ENCODE measurements at regions not wholly inside any gene's neighbourhood (a gene's known extent, or its start where the extent isn't known, plus 50 kb on each side); places are given as distances from the start of the nearest gene placed in this dataset.

DNA sequence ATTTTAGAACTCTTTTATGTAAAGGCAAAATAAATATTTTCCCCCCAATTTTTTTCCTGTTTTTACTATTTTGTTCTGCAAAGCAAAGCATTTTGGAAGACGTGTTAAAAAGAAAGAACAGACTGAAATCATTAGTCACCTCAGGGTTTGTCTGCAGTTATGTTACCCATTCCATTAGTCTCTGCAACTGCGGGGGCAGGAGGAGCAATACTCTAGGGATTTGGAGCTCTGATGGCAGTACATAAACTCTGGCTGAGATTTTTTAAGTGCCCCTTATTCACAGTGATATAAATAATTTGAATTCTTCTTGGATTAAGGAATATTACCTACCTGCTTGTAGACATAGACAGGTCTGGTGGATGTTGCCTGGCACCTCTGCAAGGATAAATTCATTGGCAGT is 88.0 kb upstream of the CELF4 start:
- H3K4me3 ChIP-seq (ENCODE audit: control insufficient read depth, low read depth, low read length), result no peak overlapping the region
- no peak for TF ChIP-seq CTCF (conservative IDR thresholded peaks at IDR 0.05; ENCODE audit: control insufficient read depth, insufficient read depth, low read depth, low read length)
- no peak for DNase-seq (ENCODE audit: low read depth)

DNA sequence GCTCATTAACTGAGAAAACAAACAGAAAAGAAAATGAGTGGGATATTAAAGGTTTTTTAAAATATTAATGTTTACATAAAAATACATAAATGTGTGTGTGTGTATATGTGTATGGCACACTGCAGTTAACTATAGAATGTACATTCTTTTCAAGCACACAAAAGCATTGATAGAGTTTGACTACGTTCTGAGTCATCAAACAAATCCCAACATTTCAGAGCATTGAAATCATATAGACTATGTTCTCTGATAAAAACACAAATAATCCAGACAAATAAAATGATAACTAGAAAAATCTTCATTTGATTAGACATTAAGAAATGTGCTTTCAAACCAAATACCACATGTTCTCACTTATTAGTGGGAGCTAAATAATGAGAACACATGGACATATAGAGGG is 84.3 kb upstream of the CELF4 start:
- H3K4me3 ChIP-seq (ENCODE audit: control insufficient read depth, low read depth, low read length), result no peak overlapping the region
- no peak for DNase-seq (ENCODE audit: low read depth)
- TF ChIP-seq CTCF (conservative IDR thresholded peaks at IDR 0.05; ENCODE audit: control insufficient read depth, insufficient read depth, low read depth, low read length), result no peak

- no peak overlapping the region for H3K4me3 ChIP-seq (ENCODE audit: control insufficient read depth, low read depth, low read length)
- TF ChIP-seq CTCF (conservative IDR thresholded peaks at IDR 0.05; ENCODE audit: control insufficient read depth, insufficient read depth, low read depth, low read length), result no peak
- no peak for DNase-seq (ENCODE audit: low read depth)
Observed at GRCh38 chr18:37649416-37649815, 83.8 kb upstream of the CELF4 start.

DNA sequence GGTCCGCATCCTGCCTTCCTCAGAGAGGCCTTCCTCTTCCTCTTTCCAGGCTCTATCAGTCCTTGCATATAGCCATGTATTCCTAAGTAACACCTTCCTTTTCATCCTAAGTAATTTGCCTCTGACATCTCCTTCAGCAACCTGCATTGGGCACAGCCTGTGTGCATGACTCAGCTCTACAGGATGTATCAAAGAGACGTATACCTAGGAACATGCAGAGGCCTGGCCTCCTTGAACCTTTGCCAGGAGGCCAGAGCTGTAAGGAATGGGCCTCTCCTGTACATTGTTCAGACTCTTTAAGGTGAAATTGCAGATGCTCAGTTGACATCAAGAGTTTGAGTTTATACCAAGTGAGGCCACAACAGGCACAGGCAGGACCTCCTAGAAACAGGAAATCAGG is 76.0 kb upstream of the CELF4 start:
- no peak for TF ChIP-seq CTCF (conservative IDR thresholded peaks at IDR 0.05; ENCODE audit: control insufficient read depth, insufficient read depth, low read depth, low read length)
- H3K4me3 ChIP-seq (ENCODE audit: control insufficient read depth, low read depth, low read length), result no peak overlapping the region
- DNase-seq (ENCODE audit: low read depth), result no peak

- no peak overlapping the region for H3K4me3 ChIP-seq (ENCODE audit: control insufficient read depth, low read depth, low read length)
- TF ChIP-seq CTCF (conservative IDR thresholded peaks at IDR 0.05; ENCODE audit: control insufficient read depth, insufficient read depth, low read depth, low read length), result no peak
- no peak for DNase-seq (ENCODE audit: low read depth)
Observed at GRCh38 chr18:37640504-37640903, 74.9 kb upstream of the CELF4 start.

DNA sequence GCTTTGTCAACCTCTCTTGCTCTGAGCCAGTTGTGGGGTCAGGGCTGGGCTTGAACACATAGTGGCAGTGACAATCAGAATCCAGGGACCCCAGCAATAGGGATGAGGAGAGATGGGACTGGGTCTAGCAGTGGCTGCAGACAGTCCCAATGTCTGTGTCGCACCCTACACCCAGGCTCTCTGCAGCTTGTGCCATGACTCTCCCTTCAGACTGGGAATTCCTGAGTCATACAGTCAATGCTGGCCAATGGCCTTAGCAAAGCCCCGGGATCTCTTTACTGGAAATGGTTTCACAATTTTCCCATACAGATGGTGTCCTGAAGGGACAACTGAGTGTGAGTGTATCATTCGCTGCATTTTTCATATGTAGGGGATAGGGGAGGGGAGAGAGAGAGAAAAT is 74.2 kb upstream of the CELF4 start:
- DNase-seq (ENCODE audit: low read depth), result peak; percentile 6
- H3K4me3 ChIP-seq (ENCODE audit: control insufficient read depth, low read depth, low read length), result no peak overlapping the region
- TF ChIP-seq CTCF (conservative IDR thresholded peaks at IDR 0.05; ENCODE audit: control insufficient read depth, insufficient read depth, low read depth, low read length), result no peak

DNA sequence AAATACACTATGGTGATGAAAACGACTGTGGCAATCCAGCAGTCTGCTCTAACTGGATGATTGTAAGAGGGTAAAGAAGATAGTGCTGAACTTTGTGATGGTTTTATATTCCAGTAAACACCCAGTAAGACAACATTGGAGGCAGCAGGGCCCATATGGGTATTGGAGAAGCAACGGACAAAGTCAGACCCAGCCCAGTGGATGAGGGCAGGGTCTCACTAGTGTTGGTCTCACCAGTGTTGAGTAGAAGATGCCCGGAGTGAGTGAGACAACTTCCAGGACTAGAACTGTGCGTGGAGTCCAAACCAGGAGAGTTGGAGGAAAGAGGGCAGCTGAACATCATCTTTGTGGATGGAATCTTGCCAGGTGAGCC is 71.9 kb upstream of the CELF4 start:
- no peak for DNase-seq (ENCODE audit: low read depth)
- TF ChIP-seq CTCF (conservative IDR thresholded peaks at IDR 0.05; ENCODE audit: control insufficient read depth, insufficient read depth, low read depth, low read length), result no peak
- no peak overlapping the region for H3K4me3 ChIP-seq (ENCODE audit: control insufficient read depth, low read depth, low read length)

Measured in fibroblast of mammary gland (primary cell).